HCT116 (cell line): ENCODE measurements at regions not wholly inside any gene's neighbourhood (a gene's known extent, or its start where the extent isn't known, plus 50 kb on each side); places are given as distances from the start of the nearest gene placed in this dataset.

ENCODE experiments used
- ATAC-seq: fragments of 200-7000 bp; cut with Tn5 transposase; 2 replicates; pipeline ENCODE4 v1.9.1; 2020; ENCODE audit warnings: mild to moderate bottlenecking, moderate library complexity
- BruUV-seq: library from RNA; stranded (reverse); fragments of 400-500 nt; replicated peaks from 2 replicates; lab custom pipeline; 2021; lab: Mats Ljungman, UMichigan
- CTCF ChIA-PET: fragments of 300-600 bp; sonication (Branson Sonifier 250); formaldehyde crosslinking; loops from one replicate; lab custom pipeline; 2021; ENCODE audit warnings: antibody characterized with exemption; lab: Charles Lee
- POLR2A ChIA-PET: fragments of 300-600, 350-600 bp; sonication (Branson Sonifier 250); formaldehyde crosslinking; loops from one replicate; lab custom pipeline; 2021; ENCODE audit warnings: antibody characterized with exemption; lab: Charles Lee
- RAD21 ChIA-PET, 2 experiments: fragments of 300-600 bp; sonication (Branson Sonifier 250); formaldehyde crosslinking; loops; one replicate each; lab custom pipeline; 2023; ENCODE audit warnings: low total read pairs in 2 of 2; ENCODE audit not compliant: uncharacterized antibody in 2 of 2, unreplicated experiment in 2 of 2, low non-redundant PET in 1 of 2; lab: Charles Lee
- DNase-seq: peaks from one replicate; pipeline ENCODE4 v3.0.0-alpha.2; 2010; ENCODE audit warnings: low read depth, low spot score
- H2AFZ ChIP-seq: fragments of 200-600 bp; shearing (Covaris generic), sonication (generic); 2 replicates; pipeline ENCODE4 v1.6.1; 2017; ENCODE audit warnings: low read depth, mixed run types, mixed read lengths, antibody characterized with exemption, low read length; ENCODE audit not compliant: poor library complexity, severe bottlenecking
- H3K27ac ChIP-seq: 2 replicates; pipeline ENCODE4 v1.5.1; 2012; ENCODE audit warnings: low read depth, low read length
- H3K27me3 ChIP-seq: fragments of 200-600 bp; sonication (generic); 2 replicates; pipeline ENCODE4 v1.6.1; 2016; ENCODE audit warnings: mixed run types, low read length, mixed read lengths; ENCODE audit not compliant: insufficient read depth
- H3K36me3 ChIP-seq, 2 experiments: fragments of 200-500 bp in 1 of 2; fragments of 200-600 bp in 1 of 2; sonication (Bioruptor generic) in 1 of 2; sonication (generic) in 1 of 2; 2 replicates each; pipeline versions ENCODE4 v1.5.1 to v1.6.1; 2014 to 2016; ENCODE audit warnings: low read length in 2 of 2, inconsistent platforms in 1 of 2, mixed read lengths in 1 of 2, mixed run types in 1 of 2; ENCODE audit not compliant: insufficient read depth in 2 of 2, control insufficient read depth in 1 of 2
- H3K4me1 ChIP-seq, 2 experiments: fragments of 200-600 bp in 1 of 2; sonication (generic) in 1 of 2; 2 replicates each; pipeline versions ENCODE4 v1.5.1 to v1.6.1; 2012 to 2017; ENCODE audit warnings: low read length in 2 of 2, inconsistent platforms in 1 of 2, mild to moderate bottlenecking in 1 of 2, mixed read lengths in 1 of 2, mixed run types in 1 of 2, moderate library complexity in 1 of 2; ENCODE audit not compliant: insufficient read depth in 2 of 2, control insufficient read depth in 1 of 2
- H3K4me2 ChIP-seq: fragments of 200-600 bp; sonication (generic); 2 replicates; pipeline ENCODE4 v1.6.1; 2017; ENCODE audit warnings: mixed run types, low read length, mixed read lengths
- H3K4me3 ChIP-seq, 2 experiments: fragments of 200-600 bp in 1 of 2; sonication (generic) in 1 of 2; replicated peaks in 1 of 2; 2 replicates each; pipeline ENCODE4 v1.5.1; 2011 to 2016; ENCODE audit warnings: low read length in 2 of 2, control low read depth in 1 of 2, low read depth in 1 of 2, mild to moderate bottlenecking in 1 of 2, mixed read lengths in 1 of 2, mixed run types in 1 of 2
- H3K79me2 ChIP-seq: fragments of 200-600 bp; sonication (generic); 2 replicates; pipeline ENCODE4 v1.6.1; 2017; ENCODE audit warnings: mild to moderate bottlenecking, mixed run types, low read length, moderate library complexity, mixed read lengths; ENCODE audit not compliant: insufficient read depth
- H3K9ac ChIP-seq: fragments of 200-600 bp; sonication (generic); 2 replicates; pipeline ENCODE4 v1.6.1; 2016; ENCODE audit warnings: low read length, mixed read lengths
- H3K9me2 ChIP-seq: fragments of 200-600 bp; sonication (generic), shearing (Covaris generic); 2 replicates; pipeline ENCODE4 v1.6.1; 2017; ENCODE audit warnings: mixed run types, mild to moderate bottlenecking, moderate library complexity; ENCODE audit not compliant: insufficient read depth
- H3K9me3 ChIP-seq, 2 experiments: fragments of 200-500 bp in 1 of 2; fragments of 200-600 bp in 1 of 2; sonication (Bioruptor generic) in 1 of 2; sonication (generic) in 1 of 2; 2 replicates each; pipeline ENCODE4 v1.6.1; 2014 to 2017; ENCODE audit warnings: low read length in 2 of 2, mixed read lengths in 2 of 2, inconsistent platforms in 1 of 2, low read depth in 1 of 2, mild to moderate bottlenecking in 1 of 2, mixed run types in 1 of 2, moderate library complexity in 1 of 2; ENCODE audit not compliant: control insufficient read depth in 1 of 2, insufficient read depth in 1 of 2
- H4K20me1 ChIP-seq: fragments of 200-600 bp; sonication (generic), shearing (Covaris generic); 2 replicates; pipeline ENCODE4 v1.6.1; 2017; ENCODE audit warnings: mixed run types, mild to moderate bottlenecking, moderate library complexity; ENCODE audit not compliant: insufficient read depth
- CEBPB ChIP-seq: IDR thresholded peaks from 2 replicates; pipeline ENCODE4 v1.6.1; 2012; ENCODE audit warnings: low read depth
- EGR1 ChIP-seq: IDR thresholded peaks from 2 replicates; pipeline ENCODE4 v1.6.1; 2012; ENCODE audit warnings: low read depth
- FOSL1 ChIP-seq: IDR thresholded peaks from 2 replicates; pipeline ENCODE4 v1.6.1; 2012; ENCODE audit warnings: low read depth
- POLR2A ChIP-seq: IDR thresholded peaks from 2 replicates; pipeline ENCODE4 v1.7.0; 2011; ENCODE audit warnings: borderline replicate concordance; ENCODE audit not compliant: insufficient read depth, insufficient read length; ENCODE audit errors: extremely low read depth
- POLR2AphosphoS5 ChIP-seq: IDR thresholded peaks from 2 replicates; pipeline ENCODE4 v1.6.1; 2011; ENCODE audit warnings: mild to moderate bottlenecking, low read depth, low read length, moderate library complexity
- RAD21 ChIP-seq: IDR thresholded peaks from 2 replicates; pipeline ENCODE4 v1.6.1; 2012; ENCODE audit warnings: low read depth, mild to moderate bottlenecking
- SIN3A ChIP-seq: IDR thresholded peaks from 2 replicates; pipeline ENCODE4 v1.6.1; 2012; ENCODE audit warnings: low read depth
- SP1 ChIP-seq: IDR thresholded peaks from 2 replicates; pipeline ENCODE4 v1.6.1; 2012; ENCODE audit warnings: low read depth
- SRF ChIP-seq: IDR thresholded peaks from 2 replicates; pipeline ENCODE4 v1.6.1; 2012; ENCODE audit warnings: low read depth
- YY1 ChIP-seq: IDR thresholded peaks from 2 replicates; pipeline ENCODE4 v1.6.1; 2011; ENCODE audit warnings: low read length, low read depth, moderate library complexity, mild to moderate bottlenecking; ENCODE audit not compliant: insufficient replicate concordance; ENCODE audit errors: extremely low read depth
- ZNF274 ChIP-seq: fragments of 200-500 bp; sonication (Bioruptor generic); IDR thresholded peaks from 2 replicates; pipeline ENCODE4 v1.6.1; 2014; ENCODE audit warnings: mild to moderate bottlenecking, low read depth, low read length, inconsistent platforms
- intact Hi-C: fragments of 100-400 bp; cut with micrococcal nuclease; formaldehyde crosslinking; loops from 2 replicates; pipeline ENCODE4 v1.10.0; 2022
- TF ChIP-seq, protein P1 (sequence below), 3 experiments: fragments of 200-600 bp in 1 of 3; sonication (generic) in 1 of 3; IDR thresholded peaks in 2 of 3; conservative IDR thresholded peaks in 1 of 3; 2 replicates each; pipeline ENCODE4 v1.5.1; 2012 to 2017; ENCODE audit warnings: low read depth in 2 of 3, low read length in 2 of 3, antibody characterized with exemption in 1 of 3, borderline replicate concordance in 1 of 3, control low read depth in 1 of 3, mild to moderate bottlenecking in 1 of 3, mixed read lengths in 1 of 3, mixed run types in 1 of 3, moderate library complexity in 1 of 3; ENCODE audit not compliant: insufficient read depth in 1 of 3
- TF ChIP-seq, protein P2 (sequence below): IDR thresholded peaks from 2 replicates; pipeline ENCODE4 v1.6.1; 2011; ENCODE audit warnings: mild to moderate bottlenecking, low read length, moderate library complexity; ENCODE audit not compliant: insufficient replicate concordance; ENCODE audit errors: extremely low read depth
- TF ChIP-seq, protein P3 (sequence below): IDR thresholded peaks from 2 replicates; pipeline ENCODE4 v1.6.1; 2012; ENCODE audit warnings: low read depth
- TF ChIP-seq, protein P4 (sequence below): IDR thresholded peaks from 2 replicates; pipeline ENCODE4 v1.6.1; 2012

DNA sequence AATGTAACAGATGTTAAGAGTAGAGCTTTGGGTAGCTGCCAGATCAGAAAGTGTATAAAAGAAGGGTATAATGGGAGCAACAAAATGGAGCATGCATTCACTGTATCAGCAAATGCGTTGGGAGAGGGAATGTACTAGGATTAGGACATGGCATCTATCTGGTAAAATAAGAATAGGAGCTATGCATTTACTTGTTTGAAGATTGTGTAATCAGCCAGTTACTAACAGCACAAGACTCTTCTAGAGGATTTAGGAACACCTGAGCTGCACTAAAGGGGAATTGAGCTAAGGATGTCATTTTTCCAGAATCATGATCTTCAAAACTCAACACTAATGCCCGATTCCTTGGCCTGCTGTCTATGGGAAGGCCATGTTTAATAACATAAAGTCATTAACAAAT is 394.2 kb upstream of the TNP1 start:
- no peak overlapping the region for H3K9ac ChIP-seq
- no peak overlapping the region for H3K4me3 ChIP-seq
- ChIA-PET CTCF (no interaction called here), RAD21 (no interaction called here), POLR2A (no interaction called here)
- H4K20me1 ChIP-seq = no peaks in the 10 kb centered on the region
- no TSS peak for BruUV-seq
- ATAC-seq (no peak), DNase-seq (no peak)
- peaks cover 67% of the 10 kb centered on the region for H3K27me3 ChIP-seq
- H3K4me1 ChIP-seq = no peaks in the 10 kb centered on the region
- TF ChIP-seq, protein P1, sequence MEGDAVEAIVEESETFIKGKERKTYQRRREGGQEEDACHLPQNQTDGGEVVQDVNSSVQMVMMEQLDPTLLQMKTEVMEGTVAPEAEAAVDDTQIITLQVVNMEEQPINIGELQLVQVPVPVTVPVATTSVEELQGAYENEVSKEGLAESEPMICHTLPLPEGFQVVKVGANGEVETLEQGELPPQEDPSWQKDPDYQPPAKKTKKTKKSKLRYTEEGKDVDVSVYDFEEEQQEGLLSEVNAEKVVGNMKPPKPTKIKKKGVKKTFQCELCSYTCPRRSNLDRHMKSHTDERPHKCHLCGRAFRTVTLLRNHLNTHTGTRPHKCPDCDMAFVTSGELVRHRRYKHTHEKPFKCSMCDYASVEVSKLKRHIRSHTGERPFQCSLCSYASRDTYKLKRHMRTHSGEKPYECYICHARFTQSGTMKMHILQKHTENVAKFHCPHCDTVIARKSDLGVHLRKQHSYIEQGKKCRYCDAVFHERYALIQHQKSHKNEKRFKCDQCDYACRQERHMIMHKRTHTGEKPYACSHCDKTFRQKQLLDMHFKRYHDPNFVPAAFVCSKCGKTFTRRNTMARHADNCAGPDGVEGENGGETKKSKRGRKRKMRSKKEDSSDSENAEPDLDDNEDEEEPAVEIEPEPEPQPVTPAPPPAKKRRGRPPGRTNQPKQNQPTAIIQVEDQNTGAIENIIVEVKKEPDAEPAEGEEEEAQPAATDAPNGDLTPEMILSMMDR (IDR thresholded peaks at IDR 0.05 in 2 of 3, conservative IDR thresholded peaks at IDR 0.05 in 1 of 3; ENCODE audit: borderline replicate concordance in 1 of 3, insufficient read depth in 1 of 3, low read depth in 2 of 3, low read length in 2 of 3) = no peak
- TF ChIP-seq POLR2A = no peak
- TF ChIP-seq, protein P2, sequence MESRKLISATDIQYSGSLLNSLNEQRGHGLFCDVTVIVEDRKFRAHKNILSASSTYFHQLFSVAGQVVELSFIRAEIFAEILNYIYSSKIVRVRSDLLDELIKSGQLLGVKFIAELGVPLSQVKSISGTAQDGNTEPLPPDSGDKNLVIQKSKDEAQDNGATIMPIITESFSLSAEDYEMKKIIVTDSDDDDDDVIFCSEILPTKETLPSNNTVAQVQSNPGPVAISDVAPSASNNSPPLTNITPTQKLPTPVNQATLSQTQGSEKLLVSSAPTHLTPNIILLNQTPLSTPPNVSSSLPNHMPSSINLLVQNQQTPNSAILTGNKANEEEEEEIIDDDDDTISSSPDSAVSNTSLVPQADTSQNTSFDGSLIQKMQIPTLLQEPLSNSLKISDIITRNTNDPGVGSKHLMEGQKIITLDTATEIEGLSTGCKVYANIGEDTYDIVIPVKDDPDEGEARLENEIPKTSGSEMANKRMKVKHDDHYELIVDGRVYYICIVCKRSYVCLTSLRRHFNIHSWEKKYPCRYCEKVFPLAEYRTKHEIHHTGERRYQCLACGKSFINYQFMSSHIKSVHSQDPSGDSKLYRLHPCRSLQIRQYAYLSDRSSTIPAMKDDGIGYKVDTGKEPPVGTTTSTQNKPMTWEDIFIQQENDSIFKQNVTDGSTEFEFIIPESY = no peak
- TF ChIP-seq, protein P3, sequence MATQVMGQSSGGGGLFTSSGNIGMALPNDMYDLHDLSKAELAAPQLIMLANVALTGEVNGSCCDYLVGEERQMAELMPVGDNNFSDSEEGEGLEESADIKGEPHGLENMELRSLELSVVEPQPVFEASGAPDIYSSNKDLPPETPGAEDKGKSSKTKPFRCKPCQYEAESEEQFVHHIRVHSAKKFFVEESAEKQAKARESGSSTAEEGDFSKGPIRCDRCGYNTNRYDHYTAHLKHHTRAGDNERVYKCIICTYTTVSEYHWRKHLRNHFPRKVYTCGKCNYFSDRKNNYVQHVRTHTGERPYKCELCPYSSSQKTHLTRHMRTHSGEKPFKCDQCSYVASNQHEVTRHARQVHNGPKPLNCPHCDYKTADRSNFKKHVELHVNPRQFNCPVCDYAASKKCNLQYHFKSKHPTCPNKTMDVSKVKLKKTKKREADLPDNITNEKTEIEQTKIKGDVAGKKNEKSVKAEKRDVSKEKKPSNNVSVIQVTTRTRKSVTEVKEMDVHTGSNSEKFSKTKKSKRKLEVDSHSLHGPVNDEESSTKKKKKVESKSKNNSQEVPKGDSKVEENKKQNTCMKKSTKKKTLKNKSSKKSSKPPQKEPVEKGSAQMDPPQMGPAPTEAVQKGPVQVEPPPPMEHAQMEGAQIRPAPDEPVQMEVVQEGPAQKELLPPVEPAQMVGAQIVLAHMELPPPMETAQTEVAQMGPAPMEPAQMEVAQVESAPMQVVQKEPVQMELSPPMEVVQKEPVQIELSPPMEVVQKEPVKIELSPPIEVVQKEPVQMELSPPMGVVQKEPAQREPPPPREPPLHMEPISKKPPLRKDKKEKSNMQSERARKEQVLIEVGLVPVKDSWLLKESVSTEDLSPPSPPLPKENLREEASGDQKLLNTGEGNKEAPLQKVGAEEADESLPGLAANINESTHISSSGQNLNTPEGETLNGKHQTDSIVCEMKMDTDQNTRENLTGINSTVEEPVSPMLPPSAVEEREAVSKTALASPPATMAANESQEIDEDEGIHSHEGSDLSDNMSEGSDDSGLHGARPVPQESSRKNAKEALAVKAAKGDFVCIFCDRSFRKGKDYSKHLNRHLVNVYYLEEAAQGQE = no peak
- TF ChIP-seq SIN3A = no peak
- TF ChIP-seq POLR2AphosphoS5 = no peak
- no peak for TF ChIP-seq SRF
- no peak for TF ChIP-seq EGR1
- TF ChIP-seq CEBPB = no peak
- TF ChIP-seq YY1 = no peak
- TF ChIP-seq, protein P4, sequence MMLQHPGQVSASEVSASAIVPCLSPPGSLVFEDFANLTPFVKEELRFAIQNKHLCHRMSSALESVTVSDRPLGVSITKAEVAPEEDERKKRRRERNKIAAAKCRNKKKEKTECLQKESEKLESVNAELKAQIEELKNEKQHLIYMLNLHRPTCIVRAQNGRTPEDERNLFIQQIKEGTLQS = no peak
- TF ChIP-seq SP1 = no peak
- no peak for TF ChIP-seq FOSL1
- TF ChIP-seq ZNF274 = no peak
- TF ChIP-seq RAD21 = no peak
- H3K9me2 ChIP-seq = no peaks in the 10 kb centered on the region; the same call in 1 of the 2 replicates
- H3K27ac ChIP-seq = no peak overlapping the region
- H2AFZ ChIP-seq = no peak overlapping the region
- intact Hi-C loops = no loop called here
- no peaks in the 10 kb centered on the region for H3K36me3 ChIP-seq
- no peak overlapping the region for H3K4me2 ChIP-seq
- no peaks in the 10 kb centered on the region for H3K9me3 ChIP-seq
- H3K79me2 ChIP-seq = no peaks in the 10 kb centered on the region
